ENCODE measurements at regions not wholly inside any gene's neighbourhood (a gene's known extent, or its start where the extent isn't known, plus 50 kb on each side); places are given as distances from the start of the nearest gene placed in this dataset.

DNA sequence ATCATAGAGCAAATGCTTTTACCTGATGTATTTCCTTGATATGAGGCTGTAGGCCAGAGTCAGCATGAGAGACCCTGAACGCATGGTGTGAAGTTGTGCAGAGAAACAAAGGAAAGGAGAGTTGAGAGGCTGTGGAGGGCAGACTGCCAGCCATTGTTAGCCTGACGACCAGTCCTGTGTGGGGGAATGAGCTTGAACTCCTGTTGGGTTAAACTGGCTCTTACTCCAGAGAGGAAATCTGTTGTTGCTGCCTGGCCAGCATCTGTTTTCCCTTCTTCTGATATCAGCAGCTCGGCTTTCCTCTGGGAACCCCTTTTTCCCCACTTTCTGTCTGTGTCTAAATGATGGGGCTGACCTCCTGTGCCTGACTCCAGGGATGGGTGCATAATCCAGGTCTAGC lies 158.2 kb upstream of the ZFP64 start:
- TF ChIP-seq CTCF (IDR thresholded peaks at IDR 0.05): no peak
- TF ChIP-seq POLR2AphosphoS5 (IDR thresholded peaks at IDR 0.05; ENCODE audit: low read depth, low read length): no peak
- TF ChIP-seq REST (IDR thresholded peaks at IDR 0.05; ENCODE audit: insufficient read depth in 1 of 2, low read depth in 2 of 2, low read length in 1 of 2): no peak
